ENCODE measurements at regions not wholly inside any gene's neighbourhood (a gene's known extent, or its start where the extent isn't known, plus 50 kb on each side); places are given as distances from the start of the nearest gene placed in this dataset.

DNA sequence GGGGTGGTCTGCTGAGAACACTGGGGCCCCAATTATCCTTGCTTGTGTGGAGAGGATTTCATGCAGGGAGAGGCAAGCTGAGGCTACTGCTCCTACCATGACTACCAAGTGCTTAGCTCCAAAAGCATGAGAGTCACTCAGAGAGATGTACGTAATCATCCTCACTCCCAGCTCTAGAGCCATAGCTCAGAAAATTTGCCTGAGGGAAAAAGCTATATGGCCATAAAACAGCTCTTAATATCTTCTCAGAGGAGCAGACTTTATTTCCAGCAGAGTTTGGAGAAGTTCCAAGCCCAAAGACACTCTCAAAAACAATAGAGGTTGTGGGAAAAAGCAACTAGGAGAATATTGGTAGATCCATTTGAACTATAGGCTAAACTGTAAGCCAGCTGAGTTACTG lies 106.4 kb upstream of the PBX1 start (continued):
- TF ChIP-seq, protein P1, sequence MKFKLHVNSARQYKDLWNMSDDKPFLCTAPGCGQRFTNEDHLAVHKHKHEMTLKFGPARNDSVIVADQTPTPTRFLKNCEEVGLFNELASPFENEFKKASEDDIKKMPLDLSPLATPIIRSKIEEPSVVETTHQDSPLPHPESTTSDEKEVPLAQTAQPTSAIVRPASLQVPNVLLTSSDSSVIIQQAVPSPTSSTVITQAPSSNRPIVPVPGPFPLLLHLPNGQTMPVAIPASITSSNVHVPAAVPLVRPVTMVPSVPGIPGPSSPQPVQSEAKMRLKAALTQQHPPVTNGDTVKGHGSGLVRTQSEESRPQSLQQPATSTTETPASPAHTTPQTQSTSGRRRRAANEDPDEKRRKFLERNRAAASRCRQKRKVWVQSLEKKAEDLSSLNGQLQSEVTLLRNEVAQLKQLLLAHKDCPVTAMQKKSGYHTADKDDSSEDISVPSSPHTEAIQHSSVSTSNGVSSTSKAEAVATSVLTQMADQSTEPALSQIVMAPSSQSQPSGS (tag by site-specific recombination; IDR thresholded peaks at IDR 0.05; ENCODE audit: low read depth), result no peak
- TF ChIP-seq ZIC2 (tag by site-specific recombination; IDR thresholded peaks at IDR 0.05), result peak; percentile 78
- no peak for TF ChIP-seq TCF7L2 (IDR thresholded peaks at IDR 0.05; ENCODE audit: borderline replicate concordance, low read depth, low read length)
- TF ChIP-seq ZNF221 (tag by site-specific recombination; IDR thresholded peaks at IDR 0.05; ENCODE audit: borderline replicate concordance), result no peak
- TF ChIP-seq, protein P2, sequence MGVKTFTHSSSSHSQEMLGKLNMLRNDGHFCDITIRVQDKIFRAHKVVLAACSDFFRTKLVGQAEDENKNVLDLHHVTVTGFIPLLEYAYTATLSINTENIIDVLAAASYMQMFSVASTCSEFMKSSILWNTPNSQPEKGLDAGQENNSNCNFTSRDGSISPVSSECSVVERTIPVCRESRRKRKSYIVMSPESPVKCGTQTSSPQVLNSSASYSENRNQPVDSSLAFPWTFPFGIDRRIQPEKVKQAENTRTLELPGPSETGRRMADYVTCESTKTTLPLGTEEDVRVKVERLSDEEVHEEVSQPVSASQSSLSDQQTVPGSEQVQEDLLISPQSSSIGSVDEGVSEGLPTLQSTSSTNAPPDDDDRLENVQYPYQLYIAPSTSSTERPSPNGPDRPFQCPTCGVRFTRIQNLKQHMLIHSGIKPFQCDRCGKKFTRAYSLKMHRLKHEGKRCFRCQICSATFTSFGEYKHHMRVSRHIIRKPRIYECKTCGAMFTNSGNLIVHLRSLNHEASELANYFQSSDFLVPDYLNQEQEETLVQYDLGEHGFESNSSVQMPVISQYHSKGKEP (tag by site-specific recombination; IDR thresholded peaks at IDR 0.05), result no peak
- TF ChIP-seq ZNF350 (tag by site-specific recombination; IDR thresholded peaks at IDR 0.05), result no peak
- TF ChIP-seq, protein P3, sequence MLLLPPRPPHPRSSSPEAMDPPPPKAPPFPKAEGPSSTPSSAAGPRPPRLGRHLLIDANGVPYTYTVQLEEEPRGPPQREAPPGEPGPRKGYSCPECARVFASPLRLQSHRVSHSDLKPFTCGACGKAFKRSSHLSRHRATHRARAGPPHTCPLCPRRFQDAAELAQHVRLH (tag by site-specific recombination; IDR thresholded peaks at IDR 0.05), result no peak; the same call in 1 of the 2 replicates
- TF ChIP-seq ZBTB21 (tag by site-specific recombination; IDR thresholded peaks at IDR 0.05), result 0 out of 2 replicates have a peak, but pooled peaks have one; percentile 20
- TF ChIP-seq ZNF23 (tag by site-specific recombination; IDR thresholded peaks at IDR 0.05; ENCODE audit: borderline replicate concordance), result no peak
- TF ChIP-seq ZNF521 (tag by site-specific recombination; IDR thresholded peaks at IDR 0.05), result no peak
- TF ChIP-seq ZNF707 (tag by site-specific recombination; IDR thresholded peaks at IDR 0.05), result no peak
- peak; percentile 65; the same call in 1 of the 2 replicates for TF ChIP-seq ZNF660 (tag by site-specific recombination; IDR thresholded peaks at IDR 0.05)
- no peak for TF ChIP-seq ZNF548 (tag by site-specific recombination; IDR thresholded peaks at IDR 0.05)
- peak; percentile 40; the same call in 1 of the 2 replicates for TF ChIP-seq ZNF629 (tag by site-specific recombination; IDR thresholded peaks at IDR 0.05)
- TF ChIP-seq ZNF830 (tag by site-specific recombination; IDR thresholded peaks at IDR 0.05; ENCODE audit: low read depth), result no peak
- TF ChIP-seq, protein P4, sequence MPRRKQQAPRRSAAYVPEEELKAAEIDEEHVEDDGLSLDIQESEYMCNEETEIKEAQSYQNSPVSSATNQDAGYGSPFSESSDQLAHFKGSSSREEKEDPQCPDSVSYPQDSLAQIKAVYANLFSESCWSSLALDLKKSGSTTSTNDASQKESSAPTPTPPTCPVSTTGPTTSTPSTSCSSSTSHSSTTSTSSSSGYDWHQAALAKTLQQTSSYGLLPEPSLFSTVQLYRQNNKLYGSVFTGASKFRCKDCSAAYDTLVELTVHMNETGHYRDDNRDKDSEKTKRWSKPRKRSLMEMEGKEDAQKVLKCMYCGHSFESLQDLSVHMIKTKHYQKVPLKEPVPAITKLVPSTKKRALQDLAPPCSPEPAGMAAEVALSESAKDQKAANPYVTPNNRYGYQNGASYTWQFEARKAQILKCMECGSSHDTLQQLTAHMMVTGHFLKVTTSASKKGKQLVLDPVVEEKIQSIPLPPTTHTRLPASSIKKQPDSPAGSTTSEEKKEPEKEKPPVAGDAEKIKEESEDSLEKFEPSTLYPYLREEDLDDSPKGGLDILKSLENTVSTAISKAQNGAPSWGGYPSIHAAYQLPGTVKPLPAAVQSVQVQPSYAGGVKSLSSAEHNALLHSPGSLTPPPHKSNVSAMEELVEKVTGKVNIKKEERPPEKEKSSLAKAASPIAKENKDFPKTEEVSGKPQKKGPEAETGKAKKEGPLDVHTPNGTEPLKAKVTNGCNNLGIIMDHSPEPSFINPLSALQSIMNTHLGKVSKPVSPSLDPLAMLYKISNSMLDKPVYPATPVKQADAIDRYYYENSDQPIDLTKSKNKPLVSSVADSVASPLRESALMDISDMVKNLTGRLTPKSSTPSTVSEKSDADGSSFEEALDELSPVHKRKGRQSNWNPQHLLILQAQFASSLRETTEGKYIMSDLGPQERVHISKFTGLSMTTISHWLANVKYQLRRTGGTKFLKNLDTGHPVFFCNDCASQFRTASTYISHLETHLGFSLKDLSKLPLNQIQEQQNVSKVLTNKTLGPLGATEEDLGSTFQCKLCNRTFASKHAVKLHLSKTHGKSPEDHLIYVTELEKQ (tag by site-specific recombination; IDR thresholded peaks at IDR 0.05; ENCODE audit: borderline replicate concordance), result no peak
- peak; percentile 16; the same call in 1 of the 2 replicates for TF ChIP-seq FEZF1 (tag by site-specific recombination; IDR thresholded peaks at IDR 0.05)
- no peak for TF ChIP-seq OVOL3 (tag by site-specific recombination; IDR thresholded peaks at IDR 0.05)
- no peak for TF ChIP-seq ZNF16 (tag by site-specific recombination; IDR thresholded peaks at IDR 0.05; ENCODE audit: low read depth)
- TF ChIP-seq ZNF121 (tag by site-specific recombination; IDR thresholded peaks at IDR 0.05), result no peak
- TF ChIP-seq, protein P5, sequence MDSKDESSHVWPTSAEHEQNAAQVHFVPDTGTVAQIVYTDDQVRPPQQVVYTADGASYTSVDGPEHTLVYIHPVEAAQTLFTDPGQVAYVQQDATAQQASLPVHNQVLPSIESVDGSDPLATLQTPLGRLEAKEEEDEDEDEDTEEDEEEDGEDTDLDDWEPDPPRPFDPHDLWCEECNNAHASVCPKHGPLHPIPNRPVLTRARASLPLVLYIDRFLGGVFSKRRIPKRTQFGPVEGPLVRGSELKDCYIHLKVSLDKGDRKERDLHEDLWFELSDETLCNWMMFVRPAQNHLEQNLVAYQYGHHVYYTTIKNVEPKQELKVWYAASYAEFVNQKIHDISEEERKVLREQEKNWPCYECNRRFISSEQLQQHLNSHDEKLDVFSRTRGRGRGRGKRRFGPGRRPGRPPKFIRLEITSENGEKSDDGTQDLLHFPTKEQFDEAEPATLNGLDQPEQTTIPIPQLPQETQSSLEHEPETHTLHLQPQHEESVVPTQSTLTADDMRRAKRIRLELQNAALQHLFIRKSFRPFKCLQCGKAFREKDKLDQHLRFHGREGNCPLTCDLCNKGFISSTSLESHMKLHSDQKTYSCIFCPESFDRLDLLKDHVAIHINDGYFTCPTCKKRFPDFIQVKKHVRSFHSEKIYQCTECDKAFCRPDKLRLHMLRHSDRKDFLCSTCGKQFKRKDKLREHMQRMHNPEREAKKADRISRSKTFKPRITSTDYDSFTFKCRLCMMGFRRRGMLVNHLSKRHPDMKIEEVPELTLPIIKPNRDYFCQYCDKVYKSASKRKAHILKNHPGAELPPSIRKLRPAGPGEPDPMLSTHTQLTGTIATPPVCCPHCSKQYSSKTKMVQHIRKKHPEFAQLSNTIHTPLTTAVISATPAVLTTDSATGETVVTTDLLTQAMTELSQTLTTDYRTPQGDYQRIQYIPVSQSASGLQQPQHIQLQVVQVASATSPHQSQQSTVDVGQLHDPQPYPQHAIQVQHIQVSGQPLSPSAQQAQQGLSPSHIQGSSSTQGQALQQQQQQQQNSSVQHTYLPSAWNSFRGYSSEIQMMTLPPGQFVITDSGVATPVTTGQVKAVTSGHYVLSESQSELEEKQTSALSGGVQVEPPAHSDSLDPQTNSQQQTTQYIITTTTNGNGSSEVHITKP (tag by site-specific recombination; IDR thresholded peaks at IDR 0.05), result no peak
- TF ChIP-seq, protein P6, sequence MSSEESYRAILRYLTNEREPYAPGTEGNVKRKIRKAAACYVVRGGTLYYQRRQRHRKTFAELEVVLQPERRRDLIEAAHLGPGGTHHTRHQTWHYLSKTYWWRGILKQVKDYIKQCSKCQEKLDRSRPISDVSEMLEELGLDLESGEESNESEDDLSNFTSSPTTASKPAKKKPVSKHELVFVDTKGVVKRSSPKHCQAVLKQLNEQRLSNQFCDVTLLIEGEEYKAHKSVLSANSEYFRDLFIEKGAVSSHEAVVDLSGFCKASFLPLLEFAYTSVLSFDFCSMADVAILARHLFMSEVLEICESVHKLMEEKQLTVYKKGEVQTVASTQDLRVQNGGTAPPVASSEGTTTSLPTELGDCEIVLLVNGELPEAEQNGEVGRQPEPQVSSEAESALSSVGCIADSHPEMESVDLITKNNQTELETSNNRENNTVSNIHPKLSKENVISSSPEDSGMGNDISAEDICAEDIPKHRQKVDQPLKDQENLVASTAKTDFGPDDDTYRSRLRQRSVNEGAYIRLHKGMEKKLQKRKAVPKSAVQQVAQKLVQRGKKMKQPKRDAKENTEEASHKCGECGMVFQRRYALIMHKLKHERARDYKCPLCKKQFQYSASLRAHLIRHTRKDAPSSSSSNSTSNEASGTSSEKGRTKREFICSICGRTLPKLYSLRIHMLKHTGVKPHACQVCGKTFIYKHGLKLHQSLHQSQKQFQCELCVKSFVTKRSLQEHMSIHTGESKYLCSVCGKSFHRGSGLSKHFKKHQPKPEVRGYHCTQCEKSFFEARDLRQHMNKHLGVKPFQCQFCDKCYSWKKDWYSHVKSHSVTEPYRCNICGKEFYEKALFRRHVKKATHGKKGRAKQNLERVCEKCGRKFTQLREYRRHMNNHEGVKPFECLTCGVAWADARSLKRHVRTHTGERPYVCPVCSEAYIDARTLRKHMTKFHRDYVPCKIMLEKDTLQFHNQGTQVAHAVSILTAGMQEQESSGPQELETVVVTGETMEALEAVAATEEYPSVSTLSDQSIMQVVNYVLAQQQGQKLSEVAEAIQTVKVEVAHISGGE (tag by site-specific recombination; conservative IDR thresholded peaks at IDR 0.05; ENCODE audit: low read depth), result no peak
- TF ChIP-seq, protein P7, sequence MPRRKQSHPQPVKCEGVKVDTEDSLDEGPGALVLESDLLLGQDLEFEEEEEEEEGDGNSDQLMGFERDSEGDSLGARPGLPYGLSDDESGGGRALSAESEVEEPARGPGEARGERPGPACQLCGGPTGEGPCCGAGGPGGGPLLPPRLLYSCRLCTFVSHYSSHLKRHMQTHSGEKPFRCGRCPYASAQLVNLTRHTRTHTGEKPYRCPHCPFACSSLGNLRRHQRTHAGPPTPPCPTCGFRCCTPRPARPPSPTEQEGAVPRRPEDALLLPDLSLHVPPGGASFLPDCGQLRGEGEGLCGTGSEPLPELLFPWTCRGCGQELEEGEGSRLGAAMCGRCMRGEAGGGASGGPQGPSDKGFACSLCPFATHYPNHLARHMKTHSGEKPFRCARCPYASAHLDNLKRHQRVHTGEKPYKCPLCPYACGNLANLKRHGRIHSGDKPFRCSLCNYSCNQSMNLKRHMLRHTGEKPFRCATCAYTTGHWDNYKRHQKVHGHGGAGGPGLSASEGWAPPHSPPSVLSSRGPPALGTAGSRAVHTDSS (tag by site-specific recombination; IDR thresholded peaks at IDR 0.05), result no peak
- TF ChIP-seq ZNF169 (tag by site-specific recombination; IDR thresholded peaks at IDR 0.05), result no peak
- TF ChIP-seq ZNF394 (tag by site-specific recombination; IDR thresholded peaks at IDR 0.05; ENCODE audit: borderline replicate concordance), result no peak

Data from HEK293 (cell line).